Fibroblast of the conjunctiva (primary cell): ENCODE measurements at regions not wholly inside any gene's neighbourhood (a gene's known extent, or its start where the extent isn't known, plus 50 kb on each side); places are given as distances from the start of the nearest gene placed in this dataset.
"Not testable (repeated sequence)": the region's sequence is repeated elsewhere in the genome, so short reads cannot be mapped to it uniquely, and the experiment has no call there.

Experiments
- DNase-seq: peaks from one replicate; pipeline ENCODE4 v3.0.0-alpha.2; 2010; ENCODE audit warnings: low read depth

DNA sequence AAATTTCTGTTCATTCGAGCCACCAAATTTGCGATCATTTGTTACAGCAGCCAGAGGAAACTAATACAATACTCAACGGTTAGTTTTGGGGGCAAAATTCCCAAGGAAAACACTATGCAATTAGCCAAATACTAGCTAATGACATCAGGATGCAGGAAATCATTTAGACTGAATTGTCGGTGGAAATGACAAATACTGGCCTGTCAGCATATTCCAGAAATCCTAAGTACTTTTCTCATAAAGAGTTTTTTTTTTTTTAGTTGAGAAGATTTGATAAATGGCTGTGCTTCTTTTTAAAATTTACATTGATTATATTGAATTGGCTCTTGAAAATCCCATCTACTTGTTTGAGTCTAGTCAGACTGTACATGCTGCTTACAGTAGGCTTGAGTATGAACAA, 410.1 kb downstream of the SUCLG1 start:
- DNase-seq = no peak

- DNase-seq = no peak
Measured at GRCh38 chr2:84041506-84041905, 417.6 kb downstream of the SUCLG1 start.

DNA sequence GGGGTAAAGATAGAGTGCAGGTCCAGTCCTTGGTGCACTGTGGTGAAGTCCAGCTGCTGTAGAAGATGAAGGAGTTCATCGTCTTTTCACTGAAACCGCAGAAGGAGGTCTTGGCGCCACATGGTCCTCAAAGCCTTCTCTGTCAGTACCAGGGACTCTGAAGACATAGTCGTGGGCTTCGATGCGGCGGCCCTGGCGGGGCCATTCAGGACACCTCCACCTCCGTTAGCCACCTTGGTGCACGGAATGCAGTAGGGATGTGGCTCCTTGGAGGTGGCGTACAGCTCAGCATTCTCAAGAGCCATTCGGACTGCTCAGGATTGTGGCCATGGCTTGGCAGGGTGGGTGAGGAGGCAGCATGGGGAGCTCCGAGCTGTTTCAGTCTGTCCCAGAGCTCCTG, 418.8 kb downstream of the SUCLG1 start:
- no peak for DNase-seq

GRCh38 chr2:84038866-84039265, 420.2 kb downstream of the SUCLG1 start:
- no peak for DNase-seq

- no peak for DNase-seq
Measured at GRCh38 chr2:84033347-84033974, 425.6 kb downstream of the SUCLG1 start.

DNA sequence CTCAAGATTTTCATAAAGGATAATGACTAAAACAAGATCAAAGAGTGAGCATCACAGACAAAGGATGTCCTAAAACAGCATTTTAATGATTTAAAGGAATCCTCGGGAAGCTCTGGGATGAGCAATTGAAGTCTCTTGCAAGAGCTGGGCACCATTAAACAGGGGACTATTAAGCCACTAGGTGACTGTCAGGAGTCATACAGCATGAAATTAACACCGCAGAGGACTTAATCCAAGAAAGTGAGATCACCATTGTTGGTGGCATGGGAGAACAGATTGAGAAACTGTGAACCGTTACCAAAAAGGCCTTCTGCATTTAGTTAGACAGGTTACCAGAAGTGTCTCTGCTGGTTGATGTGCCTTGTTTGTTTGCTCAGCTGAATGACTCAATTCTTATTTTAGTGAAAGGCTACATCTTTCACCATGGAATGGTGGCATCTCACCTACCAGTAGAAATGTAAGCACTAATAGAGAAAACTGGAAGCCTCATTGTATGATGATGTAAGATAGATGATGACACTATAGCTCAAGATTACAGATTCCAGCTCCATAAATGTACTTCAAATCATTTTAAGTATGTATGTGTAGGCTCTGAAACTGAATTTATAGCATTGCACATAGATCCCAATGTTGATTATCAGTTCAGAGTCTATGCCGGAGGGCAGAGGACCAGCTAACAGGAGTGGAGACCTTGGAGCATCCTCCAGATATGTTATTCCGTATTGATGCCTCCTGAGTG, 427.6 kb downstream of the SUCLG1 start:
- no peak for DNase-seq

- no peak for DNase-seq
Measured at GRCh38 chr2:84029903-84030575, 429.0 kb downstream of the SUCLG1 start.

- DNase-seq = no peak
Measured at GRCh38 chr2:84026818-84027217, 432.3 kb downstream of the SUCLG1 start.

- DNase-seq = peak; percentile 14
Measured at GRCh38 chr2:84022810-84023431, 436.2 kb downstream of the SUCLG1 start.

DNA sequence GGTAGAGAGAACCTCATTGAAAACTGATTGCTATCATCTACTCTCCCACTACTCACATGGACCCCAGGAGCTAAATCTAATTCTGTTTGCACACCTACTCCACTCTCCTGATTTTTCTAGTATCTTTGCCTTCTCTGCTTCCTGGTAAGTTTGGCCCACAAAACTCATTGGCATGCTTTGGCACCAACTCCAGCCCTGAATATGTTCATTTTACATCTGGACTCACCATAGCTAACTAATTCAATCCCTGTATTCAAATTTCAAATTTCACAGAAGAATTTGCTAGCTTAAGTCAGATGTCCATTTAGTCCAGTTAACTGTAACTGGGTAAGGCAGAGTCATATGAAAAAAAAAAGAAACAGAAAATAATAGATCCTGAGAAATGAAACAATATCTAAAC, 442.1 kb downstream of the SUCLG1 start:
- no peak for DNase-seq

GRCh38 chr2:84016183-84016582, 442.9 kb downstream of the SUCLG1 start:
- no peak for DNase-seq

DNA sequence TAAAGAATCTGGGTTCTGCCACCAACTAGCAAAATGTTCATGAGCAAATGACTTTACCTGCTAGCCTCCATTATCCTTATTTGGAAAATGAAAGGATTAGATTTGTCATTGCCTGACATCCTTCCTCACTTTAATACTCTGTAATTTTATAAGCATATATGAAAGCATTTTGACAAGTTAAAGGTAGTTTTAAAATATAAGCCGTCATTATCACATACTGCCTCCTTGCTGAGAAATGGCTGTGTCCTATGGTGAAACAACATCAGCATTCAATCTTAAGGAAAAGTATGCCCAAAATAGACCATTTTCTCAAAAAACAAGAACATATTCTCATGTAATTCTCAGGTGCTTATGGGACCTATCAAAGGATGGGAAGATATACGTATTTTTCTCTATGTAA, 461.2 kb downstream of the SUCLG1 start:
- no peak for DNase-seq

GRCh38 chr2:83994633-83995179, 464.4 kb downstream of the SUCLG1 start:
- no peak for DNase-seq

GRCh38 chr2:83993873-83994632, 465.0 kb downstream of the SUCLG1 start:
- no peak for DNase-seq

GRCh38 chr2:83991992-83992391, 467.1 kb downstream of the SUCLG1 start:
- DNase-seq = no peak

DNA sequence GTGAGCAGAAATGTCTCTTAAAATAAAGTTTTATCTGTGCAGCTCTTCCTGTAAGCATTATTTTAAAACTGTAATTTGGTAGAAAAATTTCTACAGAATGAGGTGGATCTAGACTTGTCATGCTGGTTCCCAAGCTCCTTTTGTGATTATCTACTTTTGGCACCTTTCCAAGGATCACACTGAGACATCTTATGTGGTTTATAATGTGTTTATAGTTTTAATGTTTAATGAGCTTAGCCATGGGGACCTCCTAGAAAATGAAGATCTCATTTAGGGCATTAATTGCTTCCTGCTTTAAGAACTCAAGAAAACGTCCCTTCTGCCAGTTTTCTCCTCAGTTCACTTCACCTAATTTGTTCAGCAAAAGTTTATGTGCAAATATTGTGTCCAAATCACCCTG, 468.4 kb downstream of the SUCLG1 start:
- DNase-seq = no peak

GRCh38 chr2:83976628-83977027, 482.5 kb downstream of the SUCLG1 start:
- DNase-seq = not testable (repeated sequence)

DNA sequence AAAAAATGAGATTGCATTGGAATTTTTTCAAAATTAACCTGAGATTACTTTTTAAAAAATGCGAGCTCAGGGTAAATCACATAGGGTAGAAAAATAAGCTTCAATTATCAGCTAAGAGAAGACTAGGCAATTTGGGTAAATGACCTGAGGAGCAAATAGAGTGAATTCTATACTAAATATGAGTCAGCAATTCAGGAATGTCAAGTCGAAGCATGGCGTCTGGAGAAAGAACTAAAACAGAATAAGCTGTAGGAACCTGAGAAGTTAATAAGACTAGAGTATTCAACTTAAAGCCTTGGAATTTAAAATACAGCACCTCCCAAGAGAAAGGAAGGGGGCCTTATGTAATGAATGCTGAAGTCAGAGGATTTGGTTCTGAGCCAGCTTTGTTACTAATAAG, 487.0 kb downstream of the SUCLG1 start:
- DNase-seq = no peak

- DNase-seq = no peak
Measured at GRCh38 chr2:83971547-83971946, 487.5 kb downstream of the SUCLG1 start.

GRCh38 chr2:83970217-83970929, 488.7 kb downstream of the SUCLG1 start:
- no peak for DNase-seq

DNA sequence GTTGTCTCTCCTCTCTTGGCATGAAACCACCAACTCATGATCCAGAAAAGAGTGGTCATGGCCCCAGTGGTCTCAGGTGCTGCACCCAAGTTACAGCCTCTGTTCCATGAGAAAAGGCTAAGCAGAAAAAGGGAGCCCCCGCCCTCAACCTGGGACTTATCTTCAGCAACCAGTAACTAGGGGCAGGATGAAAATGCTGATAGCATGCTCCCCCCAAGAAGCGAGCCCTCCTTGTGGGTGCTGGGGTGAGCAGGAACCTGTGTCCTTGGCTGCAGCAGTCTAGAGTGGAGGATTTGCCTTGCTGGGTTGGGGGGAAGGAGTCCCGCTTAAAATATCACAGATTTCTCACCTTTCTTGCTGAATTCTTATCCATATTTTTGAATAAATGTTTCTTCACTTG, 490.0 kb downstream of the SUCLG1 start:
- DNase-seq = no peak
